HG03460 (cell line): ENCODE measurements at regions not wholly inside any gene's neighbourhood (a gene's known extent, or its start where the extent isn't known, plus 50 kb on each side); places are given as distances from the start of the nearest gene placed in this dataset.
"Not testable (repeated sequence)": the region's sequence is repeated elsewhere in the genome, so short reads cannot be mapped to it uniquely, and the experiment has no call there.

Experiments
- ATAC-seq: cut with Tn5 transposase; IDR thresholded peaks from one replicate; pipeline ENCODE4 v1.9.1; 2021; ENCODE audit not compliant: unreplicated experiment

DNA sequence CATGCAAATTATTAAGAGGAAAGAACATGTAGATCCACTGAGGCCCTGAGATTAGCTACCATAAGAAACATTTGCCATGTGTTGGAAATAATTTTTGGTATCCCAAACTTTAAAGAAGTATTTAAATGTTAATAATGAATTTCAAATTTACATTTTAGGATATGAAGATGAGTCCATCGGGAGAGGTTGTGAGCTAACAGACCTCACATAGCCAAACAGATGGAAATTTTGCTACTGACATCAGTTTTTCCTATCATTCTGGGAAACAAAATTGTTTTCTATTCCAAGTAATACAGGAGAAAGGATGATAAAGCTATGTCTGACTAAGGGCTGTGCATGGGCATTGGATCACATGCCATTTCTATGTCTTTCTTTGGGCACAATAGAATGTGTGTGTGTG lies 809.6 kb downstream of the TENT5A start:
- ATAC-seq: no peak

DNA sequence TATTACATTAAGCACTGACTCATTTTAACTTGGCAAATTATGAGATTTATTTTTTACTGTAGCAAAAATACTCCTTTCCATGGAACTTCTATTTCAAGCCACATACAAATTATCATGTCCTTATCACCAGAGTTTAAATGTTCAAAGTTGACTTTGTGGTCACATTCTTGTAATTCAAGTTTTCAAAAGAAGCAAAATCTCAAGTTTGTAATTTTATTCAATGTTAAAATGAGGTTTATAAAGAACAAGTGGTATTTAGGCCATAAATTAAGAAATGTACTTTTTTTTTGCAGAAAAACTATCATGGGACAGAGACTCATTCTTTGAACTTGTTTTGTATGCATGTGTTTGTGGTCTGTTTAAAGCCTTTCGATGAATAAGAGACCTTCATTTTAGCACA lies 811.5 kb downstream of the TENT5A start:
- no peak for ATAC-seq

DNA sequence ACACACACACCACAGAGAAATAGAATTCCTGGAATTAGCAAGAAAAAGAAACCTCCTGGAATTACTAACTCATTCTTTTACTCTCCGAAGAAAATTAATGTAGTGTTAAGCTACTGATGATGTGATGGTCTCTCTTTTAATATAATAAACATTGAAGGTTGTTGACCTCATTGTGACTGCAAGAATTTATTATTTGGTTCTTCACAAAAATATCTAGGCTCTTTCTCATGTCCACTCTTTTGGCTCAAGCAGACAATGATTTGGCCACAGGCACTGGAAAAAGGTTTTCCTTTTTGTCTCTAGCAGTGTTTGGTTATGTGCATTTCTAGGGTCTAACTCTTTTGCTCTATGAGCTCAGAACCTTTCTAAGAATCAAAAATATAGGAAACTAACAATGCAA lies 811.9 kb downstream of the TENT5A start:
- no peak for ATAC-seq

DNA sequence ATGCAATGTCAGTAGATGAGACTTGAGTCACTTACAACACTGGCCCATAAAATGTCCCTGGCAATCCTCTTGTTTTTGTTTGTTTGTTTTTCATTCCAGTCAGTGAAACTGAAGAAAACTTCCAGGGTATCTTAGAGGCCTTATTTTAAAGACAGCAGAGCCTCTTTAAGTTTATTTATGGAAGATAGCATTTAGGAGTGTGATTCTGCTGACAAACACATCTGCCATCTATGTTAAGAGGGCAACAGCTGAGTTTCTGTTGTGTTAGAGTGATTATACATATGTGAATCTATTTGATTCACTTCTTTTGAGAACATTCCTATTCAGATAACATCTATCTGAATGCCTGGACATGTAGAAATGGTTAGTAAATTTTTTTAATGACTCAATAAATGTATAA lies 812.6 kb downstream of the TENT5A start:
- no peak for ATAC-seq

DNA sequence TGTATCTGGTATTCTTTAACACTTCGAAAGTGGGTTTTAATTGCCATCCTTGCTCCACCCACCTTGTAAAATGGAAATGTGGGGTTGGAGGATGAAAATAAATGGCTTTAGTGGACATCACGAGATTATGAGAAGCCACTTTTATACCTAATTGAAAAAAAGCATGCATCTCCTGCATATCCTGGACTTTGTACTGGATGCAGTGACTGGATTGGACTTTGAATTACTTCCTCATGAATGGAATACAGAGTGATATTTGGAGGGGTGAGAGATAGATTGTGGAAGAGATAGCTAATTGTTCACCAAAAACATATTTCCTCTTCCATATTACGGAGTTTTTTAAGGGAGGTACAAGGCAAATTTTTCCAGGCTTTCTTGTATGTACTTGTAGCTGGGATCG lies 813.0 kb downstream of the TENT5A start:
- no peak for ATAC-seq

DNA sequence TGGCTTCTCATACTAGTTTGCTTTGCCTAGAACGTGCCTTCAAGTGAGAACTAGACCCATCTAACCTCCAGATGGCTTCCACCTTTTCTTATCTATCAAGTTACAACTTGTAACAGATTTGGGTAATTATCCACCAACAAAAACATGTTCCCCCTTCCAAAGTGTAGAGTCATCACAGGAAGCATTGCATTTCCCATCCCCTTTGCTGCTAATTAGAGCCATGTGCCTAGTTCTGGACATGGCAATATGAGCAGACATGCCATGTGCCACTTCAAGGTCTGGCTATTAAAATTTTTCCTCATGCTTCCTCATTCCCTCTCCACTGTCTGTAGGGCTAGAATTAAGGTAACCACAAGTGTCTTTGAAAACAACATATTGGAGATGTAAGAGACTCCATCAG lies 814.4 kb downstream of the TENT5A start:
- no peak for ATAC-seq

DNA sequence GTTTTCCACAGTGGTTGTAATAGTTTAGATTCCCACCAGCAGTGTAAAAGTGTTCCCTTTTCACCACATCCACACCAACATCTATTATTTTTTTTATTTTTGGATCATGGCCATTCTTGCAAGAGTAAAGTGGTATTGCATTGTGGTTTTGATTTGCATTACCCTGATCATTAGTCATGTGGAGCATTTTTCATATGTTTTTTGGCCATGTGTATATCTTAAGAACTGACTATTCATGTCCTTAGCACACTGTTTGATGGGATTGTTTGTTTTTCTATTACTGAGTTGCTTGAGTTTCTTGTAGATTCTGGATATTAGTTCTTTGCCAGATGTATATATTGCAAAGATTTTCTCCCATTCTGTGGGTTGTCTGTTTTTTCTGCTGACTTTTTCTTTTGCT lies 820.1 kb downstream of the TENT5A start:
- no peak for ATAC-seq

DNA sequence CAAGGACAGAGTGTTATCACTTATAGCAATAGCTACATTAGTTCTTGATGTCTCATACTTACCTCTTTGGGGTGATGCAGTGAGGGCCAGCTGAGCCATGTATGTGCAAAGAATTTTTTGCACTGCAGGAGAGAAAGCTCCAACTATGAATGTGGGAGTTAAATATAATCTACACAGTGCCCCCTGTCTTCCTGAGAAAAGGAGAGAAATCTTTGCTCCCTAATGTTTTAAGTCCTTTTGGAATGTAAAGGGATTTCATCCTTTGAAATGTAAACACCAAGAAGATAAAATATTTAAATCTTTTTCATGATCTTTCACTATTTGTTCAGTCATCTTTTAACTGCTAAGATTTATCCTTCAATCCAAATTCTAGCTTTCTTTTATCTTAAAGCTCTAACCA lies 822.1 kb downstream of the TENT5A start:
- ATAC-seq: no peak

DNA sequence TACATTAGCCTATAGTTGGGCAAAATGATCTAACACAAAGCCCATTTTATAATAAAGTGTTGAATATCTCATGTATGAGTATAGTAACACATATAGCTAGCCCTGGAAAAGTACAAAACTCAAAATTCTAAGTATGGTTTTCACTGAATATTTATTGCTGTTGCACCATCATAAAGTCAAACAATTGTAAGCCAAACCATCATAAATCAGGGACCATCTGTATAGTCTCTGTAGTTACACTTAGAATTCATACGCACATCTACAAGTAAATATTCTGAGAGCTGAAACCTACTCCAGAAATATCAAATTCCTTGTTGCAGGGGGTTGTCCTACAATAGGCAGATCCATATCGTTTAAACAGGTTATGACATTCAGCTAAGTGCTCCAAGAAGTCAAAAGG lies 817.3 kb downstream of the BCKDHB start:
- ATAC-seq: no peak

DNA sequence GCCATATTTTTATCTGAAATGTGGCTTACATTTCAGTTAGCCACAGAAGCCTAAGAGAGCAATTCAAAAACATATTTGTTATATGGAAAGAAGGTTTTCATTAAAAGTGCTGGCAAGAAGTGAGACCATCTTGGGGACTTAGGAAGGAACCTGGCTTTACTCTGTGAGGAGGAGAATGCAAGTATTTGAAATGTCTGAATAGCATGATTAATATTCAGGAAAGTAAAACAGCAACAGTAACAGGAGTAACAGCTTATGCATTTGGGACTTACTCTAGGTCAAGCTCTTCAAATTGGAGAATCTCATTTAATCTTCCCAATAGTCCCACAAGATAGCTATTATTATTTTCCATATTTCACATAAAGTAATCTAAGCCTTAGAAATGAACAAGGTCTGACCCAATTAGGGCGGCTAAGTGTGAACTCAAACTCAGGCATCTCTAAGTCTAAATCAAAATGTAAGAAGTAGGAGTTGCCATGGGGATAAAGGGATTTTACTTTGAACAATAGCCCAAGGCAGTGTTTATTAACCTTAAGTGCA lies 816.5 kb downstream of the BCKDHB start:
- no peak for ATAC-seq

DNA sequence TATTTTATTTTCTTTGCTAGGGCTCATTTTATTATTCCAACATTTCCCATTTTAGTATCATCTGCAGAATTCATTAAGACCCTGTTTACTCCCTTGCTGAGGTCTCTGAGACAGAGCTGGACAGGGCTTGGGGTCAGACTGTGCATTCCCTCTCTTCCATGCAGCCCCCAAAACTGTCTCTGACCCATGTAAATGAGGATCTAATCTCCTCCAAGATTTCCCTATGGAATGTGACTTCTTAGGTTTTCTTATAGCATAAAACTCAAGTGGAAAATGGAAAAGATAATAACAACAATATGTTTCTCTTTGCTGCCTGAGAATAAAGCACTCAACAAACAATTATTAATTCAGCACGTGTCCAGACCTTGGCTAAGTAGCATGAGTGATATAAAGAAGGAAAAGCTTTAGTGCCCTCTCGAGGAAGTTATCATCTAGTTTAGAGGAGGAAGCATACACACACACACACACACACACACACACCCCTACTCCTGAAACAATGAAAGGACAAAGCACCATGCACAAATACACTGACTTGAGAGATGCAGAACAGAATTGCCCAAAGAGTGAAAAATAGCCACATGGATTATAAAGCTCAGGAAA lies 815.5 kb downstream of the BCKDHB start:
- no peak for ATAC-seq

DNA sequence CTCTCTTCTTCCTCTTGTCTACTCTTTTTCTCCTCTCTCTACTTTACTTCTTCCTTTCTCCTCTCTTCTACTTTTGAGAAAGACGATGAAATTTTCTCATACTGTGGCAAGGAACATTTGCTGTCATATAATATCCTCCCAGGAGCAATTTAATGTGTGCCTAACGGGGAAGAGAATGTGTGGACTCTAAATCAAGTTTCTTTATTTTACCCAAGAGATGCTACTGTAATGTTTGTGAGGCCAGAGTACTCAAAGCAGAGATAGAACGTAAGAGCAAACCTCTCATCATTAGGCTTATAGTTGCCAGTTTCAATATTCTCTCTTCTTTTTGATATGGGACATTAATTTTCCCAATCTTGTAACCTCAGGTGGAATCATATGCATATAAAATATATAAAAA lies 801.4 kb downstream of the BCKDHB start:
- ATAC-seq: no peak

DNA sequence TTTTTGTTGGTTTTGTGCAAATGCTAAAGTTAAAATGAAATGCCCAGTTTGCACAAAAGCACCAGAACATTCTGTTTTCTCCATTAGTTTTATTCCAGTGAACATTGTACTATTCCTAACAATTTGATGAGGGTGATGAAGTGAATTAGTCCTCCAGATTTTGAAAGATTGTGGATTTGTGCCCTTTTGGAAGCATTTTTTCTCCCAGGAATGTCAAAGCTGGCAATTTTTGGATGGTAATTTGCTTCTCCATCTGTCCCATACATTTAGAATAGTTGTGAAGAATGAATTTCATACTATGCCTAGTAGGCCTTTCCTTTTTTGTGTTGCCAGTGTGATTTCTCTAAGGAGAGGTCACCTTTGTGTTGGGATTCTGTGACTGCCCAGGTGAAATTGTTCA lies 797.2 kb downstream of the BCKDHB start:
- no peak for ATAC-seq

DNA sequence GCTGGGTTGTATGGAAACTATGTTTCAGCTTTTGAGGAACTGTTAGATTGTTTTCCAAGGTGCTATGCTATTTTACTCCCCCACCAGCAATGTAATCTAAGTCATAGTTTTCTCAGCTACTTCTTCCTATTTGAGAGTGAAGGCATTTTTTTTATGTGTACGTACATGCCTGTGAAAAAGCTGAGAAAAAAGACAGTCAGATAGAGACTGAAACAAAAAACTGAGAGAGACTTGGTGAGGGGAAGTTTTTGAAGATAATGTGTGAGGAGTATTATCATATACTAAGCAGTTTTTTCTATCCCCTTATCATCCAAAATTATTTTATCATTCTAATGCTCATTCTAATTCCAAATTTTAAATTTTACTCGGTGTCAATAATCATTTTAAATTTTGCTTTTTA lies 780.0 kb downstream of the BCKDHB start:
- ATAC-seq: no peak

DNA sequence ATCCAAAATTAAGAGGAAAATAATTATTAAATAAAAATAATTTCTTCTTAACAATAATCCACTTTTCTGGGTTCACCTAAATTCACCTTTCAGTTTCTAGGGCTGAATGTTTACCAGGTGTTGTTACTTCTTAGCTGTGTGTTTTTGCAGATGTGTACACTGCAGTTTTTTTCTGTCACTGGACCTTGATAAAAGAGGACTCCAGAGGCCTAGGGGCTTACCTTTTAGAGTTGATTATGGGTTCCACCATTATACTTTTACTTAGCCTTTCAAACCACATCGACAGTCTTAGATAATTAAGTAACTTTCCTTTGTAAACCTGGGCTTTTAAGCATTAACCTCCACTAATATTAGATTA lies 766.5 kb downstream of the BCKDHB start:
- no peak for ATAC-seq

DNA sequence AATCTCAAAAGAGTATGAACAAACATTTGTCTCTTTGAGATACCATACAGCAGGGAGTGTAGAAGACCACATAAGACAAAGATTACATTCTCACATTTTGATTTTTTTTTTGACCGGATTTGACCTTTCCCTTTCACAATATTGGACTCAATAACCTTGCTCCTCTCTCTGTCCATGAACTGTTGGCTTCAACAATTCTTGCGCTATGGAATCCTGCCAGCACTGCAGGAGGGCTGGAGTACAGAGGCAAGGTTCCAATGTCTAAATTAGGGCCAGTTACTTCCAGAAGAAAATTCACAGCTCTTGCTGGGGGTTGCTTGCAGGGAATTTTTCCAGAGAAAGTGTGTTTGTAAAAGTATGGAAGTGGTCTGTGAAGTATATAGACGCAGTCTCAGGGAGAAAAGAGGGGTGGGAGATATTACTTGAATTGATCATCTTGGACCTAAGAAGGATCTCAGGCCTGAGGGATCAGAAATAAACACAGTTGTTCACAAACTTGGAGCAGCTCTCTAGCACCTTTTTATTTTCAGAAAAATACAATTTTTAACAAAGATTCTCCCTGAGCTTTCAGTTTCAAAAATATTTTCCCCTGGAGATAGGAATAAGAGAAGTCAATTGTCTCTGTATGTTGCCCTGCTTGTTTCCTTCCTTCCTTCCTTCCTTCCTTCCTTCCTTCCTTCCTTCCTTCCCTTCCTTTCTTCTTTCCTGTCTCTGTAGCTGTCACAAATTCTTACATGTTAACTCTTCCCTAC lies 765.9 kb downstream of the BCKDHB start:
- no peak for ATAC-seq

DNA sequence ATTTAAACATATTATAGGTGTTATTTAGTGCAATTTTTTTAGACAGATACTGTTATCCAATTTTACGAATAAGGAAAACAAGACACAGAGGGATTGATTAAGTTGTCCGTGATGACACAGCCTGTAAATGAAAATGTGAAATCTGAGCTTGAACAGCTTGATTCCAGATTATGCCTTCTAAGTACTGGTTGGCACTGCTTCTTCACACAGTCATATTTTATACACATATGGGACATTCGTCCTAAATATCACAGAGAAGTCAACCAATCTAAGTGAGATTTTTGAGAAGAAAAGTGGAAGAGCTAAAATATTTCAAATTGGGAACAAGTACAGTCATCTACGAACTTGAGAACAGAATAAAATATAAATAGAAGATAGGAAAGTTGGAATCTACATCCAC lies 756.3 kb downstream of the BCKDHB start:
- no peak for ATAC-seq

DNA sequence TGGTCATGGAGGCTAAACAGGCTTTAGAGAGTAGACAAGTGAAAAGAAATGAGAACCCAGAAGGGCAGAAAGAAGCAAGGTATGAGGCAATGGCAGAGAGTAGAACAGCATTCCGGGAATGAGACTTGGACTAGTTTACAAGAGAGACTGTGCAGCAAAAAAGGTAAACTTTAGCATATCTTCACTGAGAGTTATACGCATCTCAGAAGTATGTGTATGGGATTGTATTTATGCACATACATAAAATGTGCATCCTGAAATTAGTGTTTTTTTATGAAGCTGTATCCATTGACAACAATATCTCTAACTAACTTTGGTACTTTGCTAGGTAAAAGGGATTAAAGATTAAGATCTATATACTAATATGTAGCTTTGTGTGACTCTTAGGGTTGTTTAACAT lies 753.6 kb downstream of the BCKDHB start:
- no peak for ATAC-seq

DNA sequence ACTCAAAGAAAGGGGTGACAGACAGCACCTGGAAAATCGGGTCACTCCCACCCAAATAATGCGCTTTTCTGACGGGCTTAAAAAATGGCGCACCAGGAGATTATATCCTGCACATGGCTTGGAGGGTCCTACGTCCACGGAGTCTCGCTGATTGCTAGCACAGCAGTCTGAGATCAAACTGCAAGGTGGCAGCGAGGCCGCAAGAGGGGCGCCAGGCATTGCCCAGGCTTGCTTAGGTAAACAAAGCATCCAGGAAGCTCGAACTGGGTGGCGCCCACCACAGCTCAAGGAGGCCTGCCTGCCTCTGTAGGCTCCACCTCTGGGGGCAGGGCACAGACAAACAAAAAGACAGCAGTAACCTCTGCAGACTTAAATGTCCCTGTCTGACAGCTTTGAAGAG lies 741.5 kb downstream of the BCKDHB start:
- not testable (repeated sequence) for ATAC-seq

DNA sequence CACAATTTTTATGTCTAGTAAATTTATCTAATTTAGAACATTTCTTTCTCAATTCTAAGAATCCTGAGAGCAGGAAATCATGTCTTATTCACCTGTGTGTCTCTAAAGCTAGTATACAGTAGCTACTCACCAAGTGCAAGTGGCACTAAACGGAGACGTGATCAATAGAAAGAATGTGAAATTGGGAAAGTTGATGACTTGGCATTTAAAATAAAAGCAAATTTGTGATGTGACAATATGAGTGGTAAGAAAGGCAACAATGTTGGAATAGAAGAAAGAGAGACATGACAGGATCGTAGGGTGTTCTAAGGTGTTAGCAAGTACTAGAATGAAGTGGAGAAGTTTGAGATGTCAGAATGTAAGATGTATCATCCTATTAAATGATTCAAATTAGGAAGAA lies 725.9 kb downstream of the BCKDHB start:
- no peak for ATAC-seq

DNA sequence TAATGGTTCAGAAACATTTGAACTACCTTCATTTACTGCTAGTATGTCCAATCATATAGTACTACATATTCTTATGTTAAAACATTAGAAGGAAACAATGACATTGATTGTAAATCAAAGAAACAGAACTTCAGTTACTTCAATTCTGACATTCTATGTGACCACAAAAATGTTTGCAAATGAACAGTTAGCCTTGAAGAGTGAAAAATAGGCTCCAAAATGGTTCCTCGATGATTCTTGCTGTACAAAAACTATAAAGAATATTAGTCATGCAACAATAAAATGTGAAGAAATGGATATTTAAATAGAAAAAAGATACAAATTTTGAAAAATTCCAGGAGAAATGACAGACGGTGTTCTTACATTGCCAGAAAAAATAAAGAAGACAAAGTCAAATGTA lies 686.9 kb downstream of the BCKDHB start:
- ATAC-seq: no peak

DNA sequence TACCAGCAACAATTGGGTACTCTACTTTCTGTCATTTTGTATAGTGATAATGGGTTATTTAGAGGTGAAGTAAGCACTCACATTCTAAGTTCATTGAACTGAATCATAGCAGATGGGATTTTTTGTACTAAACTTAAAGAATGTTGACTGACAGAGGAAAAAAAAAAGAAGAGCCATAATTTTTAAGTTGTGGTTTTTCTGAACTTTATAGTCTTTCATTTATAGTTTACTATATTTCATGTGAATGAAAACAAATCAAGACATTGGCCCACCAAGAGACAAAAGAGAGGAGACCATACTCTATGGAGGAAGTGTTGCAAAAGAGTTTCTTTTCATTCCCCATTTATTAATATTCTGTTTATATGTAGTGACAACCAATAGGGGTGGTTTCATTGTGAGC lies 685.7 kb downstream of the BCKDHB start:
- no peak for ATAC-seq
